ENCODE measurements at regions not wholly inside any gene's neighbourhood (a gene's known extent, or its start where the extent isn't known, plus 50 kb on each side); places are given as distances from the start of the nearest gene placed in this dataset.

DNA sequence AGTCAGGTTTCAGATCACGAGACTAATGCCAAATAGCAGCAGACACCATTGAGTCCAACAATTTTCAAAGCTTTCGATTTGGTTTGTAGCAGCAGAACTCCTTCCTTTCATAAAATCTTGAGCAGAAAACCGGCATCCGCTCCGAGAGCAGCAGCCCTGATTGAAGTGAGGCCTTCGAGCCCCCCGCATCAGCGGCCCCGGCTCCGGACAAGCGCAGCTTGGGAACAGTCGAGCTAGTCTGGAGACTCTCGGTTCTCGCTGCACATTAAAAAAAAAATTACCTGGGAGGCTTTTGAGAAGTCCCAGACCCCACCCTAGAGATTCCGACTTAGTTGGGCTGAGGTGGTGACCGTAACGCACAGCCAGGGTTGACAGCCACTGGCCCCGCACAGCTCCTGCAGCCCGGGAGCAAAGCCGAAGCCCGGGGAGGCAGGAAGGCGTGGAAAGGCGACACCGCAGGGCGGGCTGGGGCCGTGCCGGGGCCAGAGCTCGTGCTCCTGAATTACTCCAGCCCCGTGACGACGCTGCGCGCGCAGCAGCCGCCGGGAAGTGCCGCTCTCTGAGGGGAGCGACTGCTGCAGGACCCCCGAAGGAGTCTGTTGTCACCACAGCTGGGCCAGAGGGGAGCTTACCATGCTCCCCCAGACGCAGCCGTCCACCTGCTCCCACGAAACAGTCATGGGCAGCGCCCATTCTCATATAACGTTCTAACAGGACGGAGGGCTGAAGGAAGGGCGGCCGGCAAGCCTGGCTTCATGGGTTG is 57.8 kb downstream of the SPATA19 start:
- Histone ChIP-seq H3K36me3 (ENCODE audit: control insufficient read depth in 2 of 2, insufficient read depth in 2 of 2, low read length in 1 of 2) (no peaks in the 10 kb centered on the region), H3K4me1 (ENCODE audit: control insufficient read depth in 2 of 2, insufficient read depth in 2 of 2, low read length in 2 of 2) (no peaks in the 10 kb centered on the region), H3K9me3 (ENCODE audit: control insufficient read depth in 2 of 2, insufficient read depth in 1 of 2, low read length in 1 of 2) (no peaks in the 10 kb centered on the region), H3K4me3 (ENCODE audit: low read length in 2 of 2) (no peak overlapping the region), H3K27me3 (ENCODE audit: control insufficient read depth in 2 of 2, insufficient read depth in 1 of 2, low read length in 1 of 2) (peaks cover 13 to 26% of the 10 kb centered on the region in 2 donors), H3K27ac (ENCODE audit: low read depth in 1 of 2, low read length in 1 of 2) (no peak overlapping the region)
- DNase-seq (ENCODE audit: low read depth in 6 of 9, low spot score in 9 of 9), result no peak
- 16% methylated on average over 47 of the region's 47 CpGs for WGBS

DNA sequence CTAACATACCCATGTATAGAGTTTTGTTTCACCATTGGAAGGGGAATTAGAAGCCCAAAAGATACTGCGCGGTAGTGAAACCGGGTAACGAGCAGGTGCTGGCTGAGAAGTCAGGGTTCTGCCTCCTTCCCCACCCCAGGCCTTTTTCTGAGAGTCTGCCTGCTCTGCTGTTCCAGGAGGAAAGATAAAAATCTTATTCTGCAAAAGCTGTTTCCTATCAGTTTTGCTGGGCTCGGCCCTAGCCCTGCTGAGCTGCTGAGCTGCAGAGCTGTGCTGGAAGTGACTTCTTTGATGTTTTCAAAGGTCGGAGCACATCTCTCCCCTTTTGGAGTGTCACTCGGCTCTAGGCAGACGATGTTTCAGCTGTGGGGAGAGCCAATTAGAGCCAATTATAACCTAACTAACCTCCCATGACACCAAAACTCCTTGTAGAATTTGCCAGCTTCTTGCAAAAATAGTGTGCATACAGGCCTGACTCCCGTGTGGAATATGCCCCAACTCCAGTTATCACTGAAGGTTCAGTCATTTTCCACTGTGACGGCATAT is 59.4 kb downstream of the SPATA19 start:
- no peak for DNase-seq (ENCODE audit: low read depth in 6 of 9, low spot score in 9 of 9)
- no peaks in the 10 kb centered on the region for H3K36me3 ChIP-seq (ENCODE audit: control insufficient read depth in 2 of 2, insufficient read depth in 2 of 2, low read length in 1 of 2)
- H3K27ac ChIP-seq (ENCODE audit: low read depth in 1 of 2, low read length in 1 of 2), result no peak overlapping the region
- 46% methylated on average over 10 of the region's 10 CpGs for WGBS
- H3K4me1 ChIP-seq (ENCODE audit: control insufficient read depth in 2 of 2, insufficient read depth in 2 of 2, low read length in 2 of 2), result no peaks in the 10 kb centered on the region
- H3K27me3 ChIP-seq (ENCODE audit: control insufficient read depth in 2 of 2, insufficient read depth in 1 of 2, low read length in 1 of 2), result peaks cover 13 to 26% of the 10 kb centered on the region in 2 donors
- no peaks in the 10 kb centered on the region for H3K9me3 ChIP-seq (ENCODE audit: control insufficient read depth in 2 of 2, insufficient read depth in 1 of 2, low read length in 1 of 2)
- no peak overlapping the region for H3K4me3 ChIP-seq (ENCODE audit: low read length in 2 of 2)

DNA sequence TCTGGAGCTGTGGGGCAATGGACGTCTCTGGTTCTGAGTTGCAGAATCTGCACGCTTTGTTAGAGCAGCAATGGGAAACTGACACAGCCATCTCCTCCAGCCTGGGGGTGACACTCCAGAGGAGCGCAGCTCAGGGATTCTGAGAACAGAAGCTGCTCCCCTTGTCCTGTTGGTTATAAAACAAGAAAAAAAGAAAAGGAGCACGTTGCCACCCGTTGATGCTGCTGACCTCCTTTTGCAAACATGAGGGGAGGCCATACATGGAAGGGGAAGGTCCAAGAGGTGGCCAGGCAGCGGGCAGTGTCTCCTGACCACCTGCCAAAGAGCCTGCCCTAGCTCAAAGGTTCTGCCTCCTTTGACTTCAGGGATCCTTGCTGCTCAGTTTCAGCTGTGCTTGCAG is 61.0 kb downstream of the SPATA19 start:
- Histone ChIP-seq H3K27ac (ENCODE audit: low read depth in 1 of 2, low read length in 1 of 2) (no peak overlapping the region), H3K36me3 (ENCODE audit: control insufficient read depth in 2 of 2, insufficient read depth in 2 of 2, low read length in 1 of 2) (no peaks in the 10 kb centered on the region), H3K9me3 (ENCODE audit: control insufficient read depth in 2 of 2, insufficient read depth in 1 of 2, low read length in 1 of 2) (no peaks in the 10 kb centered on the region), H3K27me3 (ENCODE audit: control insufficient read depth in 2 of 2, insufficient read depth in 1 of 2, low read length in 1 of 2) (peaks cover 13 to 23% of the 10 kb centered on the region in 2 donors), H3K4me1 (ENCODE audit: control insufficient read depth in 2 of 2, insufficient read depth in 2 of 2, low read length in 2 of 2) (no peaks in the 10 kb centered on the region), H3K4me3 (ENCODE audit: low read length in 2 of 2) (no peak overlapping the region)
- DNase-seq (ENCODE audit: low read depth in 6 of 9, low spot score in 9 of 9), result no peak
- 91% methylated on average over 6 of the region's 6 CpGs for WGBS

DNA sequence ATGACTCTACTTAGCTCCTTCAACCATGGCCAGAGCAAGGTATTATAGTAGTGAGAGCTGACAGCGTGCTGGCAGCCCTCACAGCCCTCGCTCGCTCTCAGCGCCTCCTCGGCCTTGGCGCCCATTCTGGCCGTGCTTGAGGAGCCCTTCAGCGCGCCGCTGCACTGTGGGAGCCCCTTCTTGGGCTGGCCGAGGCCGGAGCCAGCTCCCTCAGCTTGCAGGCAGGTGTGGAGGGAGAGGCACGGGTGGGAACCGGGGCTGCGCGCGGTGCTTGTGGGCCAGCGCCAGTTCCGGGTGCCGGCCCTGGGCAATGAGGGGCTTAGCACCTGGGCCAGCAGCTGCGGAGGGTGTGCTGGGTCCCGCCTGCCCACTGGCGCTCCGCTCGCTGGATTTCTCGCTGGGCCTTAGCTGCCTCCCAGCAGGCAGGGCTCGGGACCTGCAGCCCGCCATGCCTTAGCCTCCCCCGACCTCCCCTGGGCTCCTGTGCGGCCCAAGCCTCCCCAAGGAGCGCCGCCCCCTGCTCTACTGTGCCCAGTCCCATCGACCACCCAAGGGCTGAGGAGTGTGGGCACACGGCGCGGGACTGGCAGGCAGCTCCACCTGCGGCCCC is 63.1 kb downstream of the SPATA19 start:
- no peak for DNase-seq (ENCODE audit: low read depth in 6 of 9, low spot score in 9 of 9)
- Histone ChIP-seq H3K36me3 (ENCODE audit: control insufficient read depth in 2 of 2, insufficient read depth in 2 of 2, low read length in 1 of 2) (no peaks in the 10 kb centered on the region), H3K4me3 (ENCODE audit: low read length in 2 of 2) (no peak overlapping the region), H3K4me1 (ENCODE audit: control insufficient read depth in 2 of 2, insufficient read depth in 2 of 2, low read length in 2 of 2) (no peaks in the 10 kb centered on the region), H3K9me3 (ENCODE audit: control insufficient read depth in 2 of 2, insufficient read depth in 1 of 2, low read length in 1 of 2) (no peaks in the 10 kb centered on the region), H3K27ac (ENCODE audit: low read depth in 1 of 2, low read length in 1 of 2) (no peak overlapping the region), H3K27me3 (ENCODE audit: control insufficient read depth in 2 of 2, insufficient read depth in 1 of 2, low read length in 1 of 2) (peaks cover 0 to 8% of the 10 kb centered on the region in 2 donors)
- WGBS, result 94% methylated on average over 37 of the region's 37 CpGs

DNA sequence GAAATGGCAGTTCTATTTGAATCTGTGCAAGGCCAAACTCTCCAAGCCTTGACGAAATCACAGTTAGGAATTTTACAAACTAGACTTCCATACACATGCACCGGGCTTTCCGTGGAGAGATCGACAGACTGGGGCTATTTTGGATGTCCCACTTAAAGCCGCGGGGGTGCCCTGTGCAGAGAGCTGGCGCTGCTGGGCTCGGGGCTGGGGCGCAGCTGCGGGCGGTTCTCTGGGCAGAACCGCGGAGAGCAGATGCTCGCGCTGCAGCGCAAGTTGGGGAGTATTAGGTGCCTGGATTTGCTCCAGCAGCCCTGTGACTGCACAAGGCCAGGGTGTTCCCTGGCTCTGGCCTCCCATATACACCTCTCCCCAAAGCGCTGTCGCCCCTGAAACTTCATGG is 67.2 kb downstream of the SPATA19 start:
- Histone ChIP-seq H3K4me3 (ENCODE audit: low read length in 2 of 2) (no peak overlapping the region), H3K36me3 (ENCODE audit: control insufficient read depth in 2 of 2, insufficient read depth in 2 of 2, low read length in 1 of 2) (no peaks in the 10 kb centered on the region), H3K27me3 (ENCODE audit: control insufficient read depth in 2 of 2, insufficient read depth in 1 of 2, low read length in 1 of 2) (no peaks in the 10 kb centered on the region), H3K4me1 (ENCODE audit: control insufficient read depth in 2 of 2, insufficient read depth in 2 of 2, low read length in 2 of 2) (no peaks in the 10 kb centered on the region), H3K27ac (ENCODE audit: low read depth in 1 of 2, low read length in 1 of 2) (no peak overlapping the region), H3K9me3 (ENCODE audit: control insufficient read depth in 2 of 2, insufficient read depth in 1 of 2, low read length in 1 of 2) (no peaks in the 10 kb centered on the region)
- DNase-seq (ENCODE audit: low read depth in 6 of 9, low spot score in 9 of 9), result no peak
- 54% methylated on average over 18 of the region's 18 CpGs for WGBS

DNA sequence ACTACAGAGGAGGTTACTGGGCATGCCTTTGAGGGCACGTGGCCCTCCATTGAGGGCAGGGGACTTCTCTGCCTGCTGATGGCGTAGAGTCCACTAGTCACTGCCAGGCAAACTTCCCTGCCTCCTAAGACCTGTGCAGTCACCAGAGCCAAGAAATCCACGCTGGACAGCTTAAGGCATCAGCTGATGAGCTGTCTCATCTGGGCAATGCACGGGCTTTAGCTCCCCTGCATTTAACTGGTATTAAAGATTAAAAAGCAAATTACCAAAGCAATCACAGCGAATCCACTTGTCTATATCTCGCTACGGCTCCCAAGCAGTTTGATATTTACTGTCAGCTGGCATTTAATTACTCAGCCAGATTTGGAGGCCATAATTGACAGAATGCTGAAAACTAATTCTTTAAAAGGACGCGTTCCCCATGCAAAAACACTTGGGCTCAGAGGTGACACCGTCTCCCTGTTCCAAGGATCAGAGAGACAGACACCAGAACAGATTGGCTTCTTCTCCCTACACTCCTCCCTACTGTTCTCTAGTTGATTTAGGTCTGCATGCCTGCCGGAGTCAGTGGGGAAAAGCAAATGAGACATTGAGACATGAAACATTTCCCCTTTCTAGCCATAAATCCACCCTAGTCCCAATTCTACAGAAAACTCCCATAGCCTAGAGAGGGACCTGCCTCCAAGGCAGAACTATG is 68.5 kb downstream of the SPATA19 start:
- no peak overlapping the region for H3K4me3 ChIP-seq (ENCODE audit: low read length in 2 of 2)
- no peaks in the 10 kb centered on the region for H3K27me3 ChIP-seq (ENCODE audit: control insufficient read depth in 2 of 2, insufficient read depth in 1 of 2, low read length in 1 of 2)
- H3K4me1 ChIP-seq (ENCODE audit: control insufficient read depth in 2 of 2, insufficient read depth in 2 of 2, low read length in 2 of 2), result no peaks in the 10 kb centered on the region
- no peaks in the 10 kb centered on the region for H3K36me3 ChIP-seq (ENCODE audit: control insufficient read depth in 2 of 2, insufficient read depth in 2 of 2, low read length in 1 of 2)
- DNase-seq (ENCODE audit: low read depth in 6 of 9, low spot score in 9 of 9), result no peak
- WGBS, result 83% methylated on average over 11 of the region's 11 CpGs
- no peaks in the 10 kb centered on the region for H3K9me3 ChIP-seq (ENCODE audit: control insufficient read depth in 2 of 2, insufficient read depth in 1 of 2, low read length in 1 of 2)
- no peak overlapping the region for H3K27ac ChIP-seq (ENCODE audit: low read depth in 1 of 2, low read length in 1 of 2)

DNA sequence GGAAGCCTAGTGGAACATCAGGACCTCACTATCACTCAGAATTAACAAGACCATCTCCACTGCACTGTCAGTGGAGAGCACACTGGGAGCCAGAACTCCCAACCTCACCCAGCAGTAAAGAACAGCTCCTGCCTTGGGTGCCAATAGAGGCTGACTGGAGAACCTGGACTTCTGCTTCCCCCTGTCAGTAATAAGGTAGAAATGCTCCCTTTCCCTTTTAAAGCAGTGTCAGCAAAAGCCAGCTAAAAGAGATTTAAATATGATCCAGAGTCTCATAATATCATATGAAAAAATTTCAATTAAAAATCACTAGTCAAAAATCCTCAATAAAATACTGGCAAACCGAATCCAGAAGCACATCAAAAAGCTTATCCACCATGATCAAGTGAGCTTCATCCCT is 82.8 kb downstream of the SPATA19 start:
- H3K27me3 ChIP-seq (ENCODE audit: control insufficient read depth in 2 of 2, insufficient read depth in 1 of 2, low read length in 1 of 2), result no peaks in the 10 kb centered on the region
- 76% methylated on average over 1 of the region's 1 CpG for WGBS

DNA sequence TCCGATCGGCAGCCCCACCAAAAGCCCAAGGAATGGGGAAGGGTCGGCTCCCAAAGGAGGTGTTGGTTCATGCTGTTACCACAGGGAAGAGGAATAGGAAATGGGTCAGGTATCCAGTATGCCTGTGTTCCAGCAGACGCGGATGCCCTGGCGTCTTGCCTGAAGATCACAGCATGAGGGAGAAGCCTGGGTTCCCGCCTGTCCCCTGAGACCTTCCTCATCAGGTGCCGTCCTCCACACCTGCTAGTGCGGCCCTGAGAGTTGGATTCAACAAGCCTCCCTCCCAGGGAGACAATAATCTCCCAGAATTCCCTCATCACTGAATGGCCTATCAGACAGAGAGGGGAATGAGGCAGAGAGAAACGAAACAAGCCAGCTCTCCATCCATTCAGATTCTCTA is 92.2 kb downstream of the SPATA19 start:
- WGBS, result 90% methylated on average over 10 of the region's 10 CpGs

More for the DNA sequence above, 82.8 kb downstream of the SPATA19 start:
- no peak overlapping the region for H3K27ac ChIP-seq (ENCODE audit: low read depth in 1 of 2, low read length in 1 of 2)
- no peak for DNase-seq (ENCODE audit: low read depth in 6 of 9, low spot score in 9 of 9)
- H3K4me1 ChIP-seq (ENCODE audit: control insufficient read depth in 2 of 2, insufficient read depth in 2 of 2, low read length in 2 of 2), result no peaks in the 10 kb centered on the region
- no peaks in the 10 kb centered on the region for H3K9me3 ChIP-seq (ENCODE audit: control insufficient read depth in 2 of 2, insufficient read depth in 1 of 2, low read length in 1 of 2)
- H3K4me3 ChIP-seq (ENCODE audit: low read length in 2 of 2), result no peak overlapping the region
- H3K36me3 ChIP-seq (ENCODE audit: control insufficient read depth in 2 of 2, insufficient read depth in 2 of 2, low read length in 1 of 2), result no peaks in the 10 kb centered on the region

DNA sequence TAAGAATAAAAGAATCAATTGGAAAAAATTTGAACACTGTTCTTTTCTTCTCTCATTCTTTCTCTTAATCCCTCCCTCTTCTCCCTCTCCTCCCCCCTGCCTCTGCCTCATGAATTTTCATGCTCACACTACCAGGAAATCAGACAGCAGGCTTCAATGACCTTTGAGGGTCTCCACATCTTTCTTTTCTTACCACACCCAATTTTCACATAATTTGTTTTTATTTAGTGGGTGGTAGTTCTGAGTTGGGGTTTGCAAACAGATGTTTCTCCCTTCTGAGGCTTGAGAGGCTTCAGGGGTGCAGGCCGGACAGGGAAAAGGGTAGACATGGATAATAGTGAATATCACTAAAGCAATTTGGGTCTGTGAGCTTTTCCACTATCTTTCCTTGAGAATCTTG is 95.5 kb downstream of the SPATA19 start:
- Histone ChIP-seq H3K4me3 (ENCODE audit: low read length in 2 of 2) (no peak overlapping the region), H3K27ac (ENCODE audit: low read depth in 1 of 2, low read length in 1 of 2) (no peak overlapping the region), H3K27me3 (ENCODE audit: control insufficient read depth in 2 of 2, insufficient read depth in 1 of 2, low read length in 1 of 2) (no peaks in the 10 kb centered on the region), H3K36me3 (ENCODE audit: control insufficient read depth in 2 of 2, insufficient read depth in 2 of 2, low read length in 1 of 2) (no peaks in the 10 kb centered on the region), H3K4me1 (ENCODE audit: control insufficient read depth in 2 of 2, insufficient read depth in 2 of 2, low read length in 2 of 2) (no peaks in the 10 kb centered on the region), H3K9me3 (ENCODE audit: control insufficient read depth in 2 of 2, insufficient read depth in 1 of 2, low read length in 1 of 2) (no peaks in the 10 kb centered on the region)
- 93% methylated on average over 1 of the region's 1 CpG for WGBS
- no peak for DNase-seq (ENCODE audit: low read depth in 6 of 9, low spot score in 9 of 9)

More for the DNA sequence above, 92.2 kb downstream of the SPATA19 start:
- no peak overlapping the region for H3K27ac ChIP-seq (ENCODE audit: low read depth in 1 of 2, low read length in 1 of 2)
- no peaks in the 10 kb centered on the region for H3K27me3 ChIP-seq (ENCODE audit: control insufficient read depth in 2 of 2, insufficient read depth in 1 of 2, low read length in 1 of 2)
- DNase-seq (ENCODE audit: low read depth in 6 of 9, low spot score in 9 of 9), result no peak
- H3K4me3 ChIP-seq (ENCODE audit: low read length in 2 of 2), result no peak overlapping the region
- no peaks in the 10 kb centered on the region for H3K4me1 ChIP-seq (ENCODE audit: control insufficient read depth in 2 of 2, insufficient read depth in 2 of 2, low read length in 2 of 2)
- H3K9me3 ChIP-seq (ENCODE audit: control insufficient read depth in 2 of 2, insufficient read depth in 1 of 2, low read length in 1 of 2), result no peaks in the 10 kb centered on the region
- H3K36me3 ChIP-seq (ENCODE audit: control insufficient read depth in 2 of 2, insufficient read depth in 2 of 2, low read length in 1 of 2), result no peaks in the 10 kb centered on the region
